Prostate gland (tissue), 2 donors: ENCODE measurements at regions not wholly inside any gene's neighbourhood (a gene's known extent, or its start where the extent isn't known, plus 50 kb on each side); places are given as distances from the start of the nearest gene placed in this dataset.

ENCODE experiments used
- POLR2A ChIP-seq: fragments of 450-650 bp; IDR thresholded peaks from one replicate; pipeline ENCODE4 v1.6.1; 2016; ENCODE audit warnings: antibody characterized with exemption, mild to moderate bottlenecking
- POLR2AphosphoS5 ChIP-seq: sonication (generic); formaldehyde crosslinking; IDR thresholded peaks from one replicate; pipeline ENCODE4 v1.6.1; 2017; ENCODE audit warnings: antibody characterized with exemption
- TF ChIP-seq, protein P1 (sequence below), 4 experiments: fragments of 200-600 bp in 2 of 4; fragments of 450-650 bp in 2 of 4; sonication (generic) in 2 of 4; IDR thresholded peaks; 1 replicate in 3 of 4; 2 replicates in 1 of 4; pipeline ENCODE4 v1.5.1; 2016 to 2019; ENCODE audit warnings: antibody characterized with exemption in 4 of 4, mild to moderate bottlenecking in 2 of 4, moderate library complexity in 2 of 4

DNA sequence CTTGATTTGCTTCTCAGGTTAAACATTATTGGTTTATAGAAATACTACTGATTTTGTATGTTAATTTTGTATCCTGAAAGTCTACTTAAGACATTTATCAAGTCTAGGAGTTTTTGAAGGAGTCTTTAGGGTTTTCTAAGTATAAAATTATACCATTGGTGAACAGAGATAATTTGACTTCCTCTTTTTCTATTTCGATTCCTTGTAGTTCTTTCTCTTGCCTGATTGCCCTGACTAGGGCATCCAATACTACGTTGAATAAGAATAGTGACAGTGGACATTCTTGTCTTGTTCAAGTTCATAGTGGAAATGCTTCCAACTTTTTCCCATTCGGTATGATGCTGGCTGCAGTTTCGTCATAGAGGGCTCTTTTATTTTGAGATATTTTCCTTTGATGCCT, 807.5 kb upstream of the SLC10A2 start:
- TF ChIP-seq, protein P1, sequence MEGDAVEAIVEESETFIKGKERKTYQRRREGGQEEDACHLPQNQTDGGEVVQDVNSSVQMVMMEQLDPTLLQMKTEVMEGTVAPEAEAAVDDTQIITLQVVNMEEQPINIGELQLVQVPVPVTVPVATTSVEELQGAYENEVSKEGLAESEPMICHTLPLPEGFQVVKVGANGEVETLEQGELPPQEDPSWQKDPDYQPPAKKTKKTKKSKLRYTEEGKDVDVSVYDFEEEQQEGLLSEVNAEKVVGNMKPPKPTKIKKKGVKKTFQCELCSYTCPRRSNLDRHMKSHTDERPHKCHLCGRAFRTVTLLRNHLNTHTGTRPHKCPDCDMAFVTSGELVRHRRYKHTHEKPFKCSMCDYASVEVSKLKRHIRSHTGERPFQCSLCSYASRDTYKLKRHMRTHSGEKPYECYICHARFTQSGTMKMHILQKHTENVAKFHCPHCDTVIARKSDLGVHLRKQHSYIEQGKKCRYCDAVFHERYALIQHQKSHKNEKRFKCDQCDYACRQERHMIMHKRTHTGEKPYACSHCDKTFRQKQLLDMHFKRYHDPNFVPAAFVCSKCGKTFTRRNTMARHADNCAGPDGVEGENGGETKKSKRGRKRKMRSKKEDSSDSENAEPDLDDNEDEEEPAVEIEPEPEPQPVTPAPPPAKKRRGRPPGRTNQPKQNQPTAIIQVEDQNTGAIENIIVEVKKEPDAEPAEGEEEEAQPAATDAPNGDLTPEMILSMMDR (IDR thresholded peaks at IDR 0.05) = no peak
- no peak for TF ChIP-seq POLR2A
- TF ChIP-seq POLR2AphosphoS5 = no peak
